ENCODE measurements at regions not wholly inside any gene's neighbourhood (a gene's known extent, or its start where the extent isn't known, plus 50 kb on each side); places are given as distances from the start of the nearest gene placed in this dataset.
"Not testable (repeated sequence)": the region's sequence is repeated elsewhere in the genome, so short reads cannot be mapped to it uniquely, and the experiment has no call there.

- H3K36me3 ChIP-seq (ENCODE audit: control insufficient read depth, insufficient read depth, low read length), result no peaks in the 10 kb centered on the region
- no peak overlapping the region for H3K27ac ChIP-seq (ENCODE audit: low read depth, low read length)
- H3K9me3 ChIP-seq (ENCODE audit: control insufficient read depth, insufficient read depth, low read depth, low read length), result no peaks in the 10 kb centered on the region
- no peaks in the 10 kb centered on the region for H3K27me3 ChIP-seq (ENCODE audit: control insufficient read depth, insufficient read depth, low read length)
- H3K9ac ChIP-seq (ENCODE audit: low read length), result no peak overlapping the region
- H3K4me1 ChIP-seq (ENCODE audit: control insufficient read depth, insufficient read depth, low read length), result no peaks in the 10 kb centered on the region
- no peak overlapping the region for H3K4me3 ChIP-seq (ENCODE audit: low read depth, low read length)
Measured at GRCh38 chr4:85018983-85019382, 52.5 kb upstream of the WDFY3 start.

GRCh38 chr4:85019411-85019810, 52.9 kb upstream of the WDFY3 start:
- no peak overlapping the region for H3K4me3 ChIP-seq (ENCODE audit: low read depth, low read length)
- no peak overlapping the region for H3K9ac ChIP-seq (ENCODE audit: low read length)

DNA sequence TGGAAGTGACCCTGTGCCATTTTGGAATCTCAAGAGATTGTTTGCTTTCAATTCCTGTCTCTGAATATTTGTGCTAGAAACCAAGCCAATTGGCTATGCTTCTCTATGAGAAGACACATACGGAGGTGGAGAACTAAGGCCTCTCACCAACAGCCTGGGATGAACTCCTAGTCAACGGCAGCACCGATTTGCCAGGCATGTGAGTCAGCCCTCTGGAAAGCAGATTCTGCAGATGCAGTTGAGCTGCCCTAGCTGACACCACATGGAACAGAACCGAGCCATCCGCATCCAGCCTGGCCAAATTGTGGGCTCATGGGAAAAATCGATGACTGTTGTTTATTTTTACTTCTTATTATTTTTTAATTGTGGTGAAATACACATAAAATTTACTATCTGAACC, 58.2 kb upstream of the WDFY3 start:
- Histone ChIP-seq H3K4me3 (ENCODE audit: low read depth, low read length) (no peak overlapping the region), H3K27ac (ENCODE audit: low read depth, low read length) (no peak overlapping the region), H3K36me3 (ENCODE audit: control insufficient read depth, insufficient read depth, low read length) (no peaks in the 10 kb centered on the region), H3K27me3 (ENCODE audit: control insufficient read depth, insufficient read depth, low read length) (no peaks in the 10 kb centered on the region), H3K9ac (ENCODE audit: low read length) (no peak overlapping the region), H3K9me3 (ENCODE audit: control insufficient read depth, insufficient read depth, low read depth, low read length) (peaks cover 3% of the 10 kb centered on the region; the same call in 1 of the 2 replicates), H3K4me1 (ENCODE audit: control insufficient read depth, insufficient read depth, low read length) (no peaks in the 10 kb centered on the region)

More at GRCh38 chr4:85019411-85019810, 52.9 kb upstream of the WDFY3 start:
- Histone ChIP-seq H3K9me3 (ENCODE audit: control insufficient read depth, insufficient read depth, low read depth, low read length) (no peaks in the 10 kb centered on the region), H3K27me3 (ENCODE audit: control insufficient read depth, insufficient read depth, low read length) (no peaks in the 10 kb centered on the region), H3K4me1 (ENCODE audit: control insufficient read depth, insufficient read depth, low read length) (no peaks in the 10 kb centered on the region), H3K36me3 (ENCODE audit: control insufficient read depth, insufficient read depth, low read length) (no peaks in the 10 kb centered on the region), H3K27ac (ENCODE audit: low read depth, low read length) (no peak overlapping the region)

DNA sequence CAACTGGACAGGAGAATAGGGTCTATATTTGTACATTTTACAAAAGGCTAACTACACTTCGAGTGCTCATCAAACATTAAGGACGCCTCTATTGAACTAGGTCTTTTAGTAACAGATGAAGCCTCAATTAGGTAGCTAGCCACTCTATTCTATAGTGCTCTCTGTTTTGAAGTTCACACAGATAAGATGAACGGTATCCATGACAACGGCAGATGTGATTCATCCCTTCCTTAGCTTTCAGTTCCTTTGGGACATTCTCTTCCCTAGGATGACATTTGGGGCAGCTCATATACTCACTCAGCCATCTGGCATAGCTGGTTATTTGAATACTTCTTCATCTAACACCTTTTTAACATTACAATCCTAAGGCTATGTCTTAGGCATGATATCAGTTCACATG, 62.4 kb upstream of the WDFY3 start:
- no peaks in the 10 kb centered on the region for H3K4me1 ChIP-seq (ENCODE audit: control insufficient read depth, insufficient read depth, low read length)
- H3K36me3 ChIP-seq (ENCODE audit: control insufficient read depth, insufficient read depth, low read length), result no peaks in the 10 kb centered on the region
- no peak overlapping the region for H3K27ac ChIP-seq (ENCODE audit: low read depth, low read length)
- H3K4me3 ChIP-seq (ENCODE audit: low read depth, low read length), result no peak overlapping the region
- no peak overlapping the region for H3K9ac ChIP-seq (ENCODE audit: low read length)
- H3K27me3 ChIP-seq (ENCODE audit: control insufficient read depth, insufficient read depth, low read length), result no peaks in the 10 kb centered on the region
- peaks cover 19% of the 10 kb centered on the region for H3K9me3 ChIP-seq (ENCODE audit: control insufficient read depth, insufficient read depth, low read depth, low read length)

DNA sequence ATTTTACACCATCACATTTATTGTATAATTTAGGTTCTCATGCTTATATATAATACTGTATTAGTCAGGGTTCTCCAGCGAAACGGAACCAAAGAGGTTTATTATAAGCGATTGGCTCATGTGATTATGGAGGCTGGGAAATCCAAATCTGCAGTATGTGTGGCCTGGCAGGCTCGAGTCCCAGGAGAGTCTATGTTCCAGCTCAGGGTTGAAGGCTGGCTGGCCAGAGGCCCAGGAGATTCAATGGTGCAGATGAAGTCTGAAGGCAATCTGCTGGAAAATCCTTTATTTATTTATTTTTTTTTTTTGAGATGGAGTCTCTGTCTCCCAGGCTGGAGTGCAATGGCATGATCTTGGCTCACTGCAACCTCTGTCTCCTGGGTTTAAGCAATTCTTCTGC, 63.0 kb upstream of the WDFY3 start:
- no peak overlapping the region for H3K9ac ChIP-seq (ENCODE audit: low read length)
- peaks cover 24% of the 10 kb centered on the region for H3K9me3 ChIP-seq (ENCODE audit: control insufficient read depth, insufficient read depth, low read depth, low read length)
- H3K4me1 ChIP-seq (ENCODE audit: control insufficient read depth, insufficient read depth, low read length), result no peaks in the 10 kb centered on the region
- no peaks in the 10 kb centered on the region for H3K27me3 ChIP-seq (ENCODE audit: control insufficient read depth, insufficient read depth, low read length)
- H3K27ac ChIP-seq (ENCODE audit: low read depth, low read length), result no peak overlapping the region
- H3K4me3 ChIP-seq (ENCODE audit: low read depth, low read length), result no peak overlapping the region
- no peaks in the 10 kb centered on the region for H3K36me3 ChIP-seq (ENCODE audit: control insufficient read depth, insufficient read depth, low read length)

- no peaks in the 10 kb centered on the region for H3K36me3 ChIP-seq (ENCODE audit: control insufficient read depth, insufficient read depth, low read length)
- no peak overlapping the region for H3K4me3 ChIP-seq (ENCODE audit: low read depth, low read length)
- no peaks in the 10 kb centered on the region for H3K4me1 ChIP-seq (ENCODE audit: control insufficient read depth, insufficient read depth, low read length)
- H3K9me3 ChIP-seq (ENCODE audit: control insufficient read depth, insufficient read depth, low read depth, low read length), result peaks cover 29% of the 10 kb centered on the region
- no peaks in the 10 kb centered on the region for H3K27me3 ChIP-seq (ENCODE audit: control insufficient read depth, insufficient read depth, low read length)
- H3K27ac ChIP-seq (ENCODE audit: low read depth, low read length), result no peak overlapping the region
- no peak overlapping the region for H3K9ac ChIP-seq (ENCODE audit: low read length)
Measured at GRCh38 chr4:85030156-85030555, 63.7 kb upstream of the WDFY3 start.

DNA sequence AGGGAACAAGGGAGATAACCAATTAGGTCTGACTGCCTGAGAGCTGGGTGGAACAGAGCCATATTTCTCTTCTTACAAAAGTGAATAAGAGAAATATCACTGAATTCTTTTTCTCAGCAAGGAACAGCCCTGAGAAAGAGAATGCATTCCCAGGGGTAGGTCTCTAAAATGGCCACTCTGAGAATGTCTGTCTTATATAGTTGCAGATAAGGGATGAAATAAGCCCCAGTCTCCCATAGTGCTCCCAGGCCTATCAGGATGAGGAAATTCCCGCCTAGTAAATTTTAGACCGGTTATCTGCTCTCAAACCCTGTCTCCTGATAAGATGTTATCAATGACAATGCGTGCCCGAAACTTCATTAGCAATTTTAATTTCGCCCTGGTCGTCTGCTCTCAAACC, 67.3 kb upstream of the WDFY3 start:
- H3K4me3 ChIP-seq (ENCODE audit: low read depth, low read length); H3K4me1 ChIP-seq (ENCODE audit: control insufficient read depth, insufficient read depth, low read length): not testable (repeated sequence)

DNA sequence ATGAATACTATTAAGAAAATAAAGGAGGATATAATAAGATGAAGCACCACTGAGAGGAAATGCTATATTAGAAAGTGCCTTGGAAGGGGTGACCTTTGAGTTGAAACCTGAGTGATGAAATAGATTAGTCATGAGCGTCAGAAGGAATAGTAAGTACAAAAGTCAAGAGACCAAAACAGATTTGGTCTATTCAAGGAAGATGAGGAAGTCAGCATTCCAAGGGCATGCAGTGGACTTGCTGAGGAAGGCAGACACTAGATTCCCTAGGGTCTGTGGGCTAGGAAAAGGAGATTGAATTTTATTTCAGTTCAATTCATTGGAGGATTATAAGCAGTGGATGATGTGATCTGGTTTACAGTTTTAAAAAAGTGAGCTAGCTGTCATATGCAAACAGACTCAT, 73.0 kb upstream of the WDFY3 start:
- Histone ChIP-seq H3K27ac (ENCODE audit: low read depth, low read length) (no peak overlapping the region), H3K27me3 (ENCODE audit: control insufficient read depth, insufficient read depth, low read length) (no peaks in the 10 kb centered on the region), H3K9me3 (ENCODE audit: control insufficient read depth, insufficient read depth, low read depth, low read length) (peaks cover 8% of the 10 kb centered on the region), H3K9ac (ENCODE audit: low read length) (no peak overlapping the region), H3K4me1 (ENCODE audit: control insufficient read depth, insufficient read depth, low read length) (no peaks in the 10 kb centered on the region), H3K36me3 (ENCODE audit: control insufficient read depth, insufficient read depth, low read length) (no peaks in the 10 kb centered on the region), H3K4me3 (ENCODE audit: low read depth, low read length) (no peak overlapping the region)

More for the DNA sequence above, 67.3 kb upstream of the WDFY3 start:
- not testable (repeated sequence) for H3K27me3 ChIP-seq (ENCODE audit: control insufficient read depth, insufficient read depth, low read length); H3K36me3 ChIP-seq (ENCODE audit: control insufficient read depth, insufficient read depth, low read length); H3K27ac ChIP-seq (ENCODE audit: low read depth, low read length); H3K9ac ChIP-seq (ENCODE audit: low read length)
- H3K9me3 ChIP-seq (ENCODE audit: control insufficient read depth, insufficient read depth, low read depth, low read length), result peaks cover 30% of the 10 kb centered on the region

DNA sequence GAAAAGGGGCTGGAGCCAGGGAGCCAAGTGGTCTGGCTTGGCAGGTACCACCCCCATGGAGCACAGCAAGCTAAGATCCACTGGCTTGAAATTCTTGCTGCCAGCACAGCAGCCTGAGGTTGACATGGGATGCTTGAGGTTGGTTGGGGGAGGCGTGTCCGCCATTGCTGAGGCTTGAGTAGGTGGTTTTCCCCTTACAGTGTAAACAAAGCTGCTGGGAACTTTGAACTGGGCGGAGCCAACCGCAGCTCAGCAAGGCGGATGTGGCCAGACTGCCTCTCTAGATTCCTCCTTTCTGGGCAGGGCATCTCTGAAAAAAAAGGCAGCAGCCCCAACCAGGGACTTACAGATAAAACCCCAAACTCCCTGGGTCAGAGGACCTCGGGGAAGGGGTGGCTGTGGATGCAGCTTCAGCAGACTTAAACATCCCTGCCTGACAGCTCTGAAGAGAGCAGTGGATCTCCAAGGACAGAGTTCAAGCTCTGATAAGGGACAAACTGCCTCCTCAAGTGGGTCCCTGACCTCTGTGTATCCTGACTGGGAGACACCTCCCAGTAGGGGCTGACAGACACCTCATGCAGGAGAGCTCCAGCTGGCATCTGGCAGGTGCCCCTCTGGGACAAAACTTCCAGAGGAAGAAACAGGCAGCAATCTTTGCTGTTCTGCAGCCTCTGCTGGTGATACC, 77.5 kb upstream of the WDFY3 start:
- H3K9ac ChIP-seq (ENCODE audit: low read length); H3K27me3 ChIP-seq (ENCODE audit: control insufficient read depth, insufficient read depth, low read length); H3K4me1 ChIP-seq (ENCODE audit: control insufficient read depth, insufficient read depth, low read length); H3K4me3 ChIP-seq (ENCODE audit: low read depth, low read length); H3K27ac ChIP-seq (ENCODE audit: low read depth, low read length); H3K9me3 ChIP-seq (ENCODE audit: control insufficient read depth, insufficient read depth, low read depth, low read length); H3K36me3 ChIP-seq (ENCODE audit: control insufficient read depth, insufficient read depth, low read length): not testable (repeated sequence)

GRCh38 chr4:85050736-85051135, 84.2 kb upstream of the WDFY3 start:
- H3K27me3 ChIP-seq (ENCODE audit: control insufficient read depth, insufficient read depth, low read length), result no peaks in the 10 kb centered on the region
- H3K4me3 ChIP-seq (ENCODE audit: low read depth, low read length), result no peak overlapping the region
- no peak overlapping the region for H3K9ac ChIP-seq (ENCODE audit: low read length)
- no peaks in the 10 kb centered on the region for H3K36me3 ChIP-seq (ENCODE audit: control insufficient read depth, insufficient read depth, low read length)
- H3K9me3 ChIP-seq (ENCODE audit: control insufficient read depth, insufficient read depth, low read depth, low read length), result no peaks in the 10 kb centered on the region
- H3K4me1 ChIP-seq (ENCODE audit: control insufficient read depth, insufficient read depth, low read length), result no peaks in the 10 kb centered on the region
- no peak overlapping the region for H3K27ac ChIP-seq (ENCODE audit: low read depth, low read length)

- no peaks in the 10 kb centered on the region for H3K9me3 ChIP-seq (ENCODE audit: control insufficient read depth, insufficient read depth, low read depth, low read length)
- H3K4me1 ChIP-seq (ENCODE audit: control insufficient read depth, insufficient read depth, low read length), result no peaks in the 10 kb centered on the region
- H3K9ac ChIP-seq (ENCODE audit: low read length), result no peak overlapping the region
- no peak overlapping the region for H3K27ac ChIP-seq (ENCODE audit: low read depth, low read length)
- H3K4me3 ChIP-seq (ENCODE audit: low read depth, low read length), result no peak overlapping the region
- no peaks in the 10 kb centered on the region for H3K27me3 ChIP-seq (ENCODE audit: control insufficient read depth, insufficient read depth, low read length)
- no peaks in the 10 kb centered on the region for H3K36me3 ChIP-seq (ENCODE audit: control insufficient read depth, insufficient read depth, low read length)
Measured at GRCh38 chr4:85051526-85051925, 85.0 kb upstream of the WDFY3 start.

- not testable (repeated sequence) for H3K9me3 ChIP-seq (ENCODE audit: control insufficient read depth, insufficient read depth, low read depth, low read length); H3K27me3 ChIP-seq (ENCODE audit: control insufficient read depth, insufficient read depth, low read length); H3K36me3 ChIP-seq (ENCODE audit: control insufficient read depth, insufficient read depth, low read length); H3K4me3 ChIP-seq (ENCODE audit: low read depth, low read length); H3K4me1 ChIP-seq (ENCODE audit: control insufficient read depth, insufficient read depth, low read length); H3K27ac ChIP-seq (ENCODE audit: low read depth, low read length); H3K9ac ChIP-seq (ENCODE audit: low read length)
Measured at GRCh38 chr4:85054925-85055324, 88.4 kb upstream of the WDFY3 start.
